Tibial artery (tissue), 4 donors: ENCODE measurements at regions not wholly inside any gene's neighbourhood (a gene's known extent, or its start where the extent isn't known, plus 50 kb on each side); places are given as distances from the start of the nearest gene placed in this dataset.

Experiments
- DNase-seq, 2 donors: peaks; one replicate each; pipeline ENCODE4 v3.0.0-alpha.2; 2019
- H3K27ac ChIP-seq, 2 donors: fragments of 200-600 bp; sonication (generic) in 1 of 2; 1 replicate in 1 of 2; 2 replicates in 1 of 2; pipeline ENCODE4 v1.5.1; 2018 to 2019; ENCODE audit warnings: mild to moderate bottlenecking in 1 of 2
- H3K27me3 ChIP-seq, 2 donors: fragments of 200-600 bp; sonication (generic) in 1 of 2; one replicate each; pipeline versions ENCODE4 v1.5.1 to v1.6.0; 2016 to 2019
- H3K36me3 ChIP-seq, 3 donors: fragments of 200-600 bp; sonication (generic) in 2 of 3; one replicate each; pipeline ENCODE4 v1.5.1; 2016 to 2019; ENCODE audit warnings: mild to moderate bottlenecking in 2 of 3
- H3K4me1 ChIP-seq, 4 donors: fragments of 200-600 bp; sonication (generic) in 2 of 4; 1 replicate in 3 of 4; 2 replicates in 1 of 4; pipeline ENCODE4 v1.5.1; 2016 to 2019
- H3K4me3 ChIP-seq, 2 donors: fragments of 200-600 bp; sonication (generic) in 1 of 2; 1 replicate in 1 of 2; 2 replicates in 1 of 2; pipeline ENCODE4 v1.5.1; 2018 to 2019; ENCODE audit warnings: mild to moderate bottlenecking in 2 of 2
- H3K9me3 ChIP-seq, 3 donors: fragments of 200-600 bp; sonication (generic) in 1 of 3; one replicate each; pipeline ENCODE4 v1.5.1; 2016 to 2019
- intact Hi-C: fragments of 100-400 bp; cut with DNase I; formaldehyde crosslinking; loops from one replicate; pipeline ENCODE4 v1.15.0; 2023; ENCODE audit warnings: low total_unique reads
- TF ChIP-seq, protein P1 (sequence below), 2 experiments: fragments of 200-600 bp in 1 of 2; fragments of 450-650 bp in 1 of 2; IDR thresholded peaks; one replicate each; pipeline ENCODE4 v1.5.1; 2017 to 2019; ENCODE audit warnings: antibody characterized with exemption in 2 of 2, mild to moderate bottlenecking in 1 of 2, moderate library complexity in 1 of 2

GRCh38 chr2:83696838-83697237 is 762.2 kb downstream of the SUCLG1 start:
- no peaks in the 10 kb centered on the region for H3K9me3 ChIP-seq
- H3K4me1 ChIP-seq, result no peaks in the 10 kb centered on the region
- no peaks in the 10 kb centered on the region for H3K27me3 ChIP-seq
- no peaks in the 10 kb centered on the region for H3K36me3 ChIP-seq
- intact Hi-C loops, result no loop called here
- DNase-seq, result no peak
- no peak overlapping the region for H3K27ac ChIP-seq
- TF ChIP-seq, protein P1, sequence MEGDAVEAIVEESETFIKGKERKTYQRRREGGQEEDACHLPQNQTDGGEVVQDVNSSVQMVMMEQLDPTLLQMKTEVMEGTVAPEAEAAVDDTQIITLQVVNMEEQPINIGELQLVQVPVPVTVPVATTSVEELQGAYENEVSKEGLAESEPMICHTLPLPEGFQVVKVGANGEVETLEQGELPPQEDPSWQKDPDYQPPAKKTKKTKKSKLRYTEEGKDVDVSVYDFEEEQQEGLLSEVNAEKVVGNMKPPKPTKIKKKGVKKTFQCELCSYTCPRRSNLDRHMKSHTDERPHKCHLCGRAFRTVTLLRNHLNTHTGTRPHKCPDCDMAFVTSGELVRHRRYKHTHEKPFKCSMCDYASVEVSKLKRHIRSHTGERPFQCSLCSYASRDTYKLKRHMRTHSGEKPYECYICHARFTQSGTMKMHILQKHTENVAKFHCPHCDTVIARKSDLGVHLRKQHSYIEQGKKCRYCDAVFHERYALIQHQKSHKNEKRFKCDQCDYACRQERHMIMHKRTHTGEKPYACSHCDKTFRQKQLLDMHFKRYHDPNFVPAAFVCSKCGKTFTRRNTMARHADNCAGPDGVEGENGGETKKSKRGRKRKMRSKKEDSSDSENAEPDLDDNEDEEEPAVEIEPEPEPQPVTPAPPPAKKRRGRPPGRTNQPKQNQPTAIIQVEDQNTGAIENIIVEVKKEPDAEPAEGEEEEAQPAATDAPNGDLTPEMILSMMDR (IDR thresholded peaks at IDR 0.05), result no peak
- H3K4me3 ChIP-seq, result no peak overlapping the region

GRCh38 chr2:83695530-83695929 is 763.5 kb downstream of the SUCLG1 start:
- Histone ChIP-seq H3K36me3 (no peaks in the 10 kb centered on the region), H3K27me3 (no peaks in the 10 kb centered on the region), H3K27ac (no peak overlapping the region), H3K9me3 (no peaks in the 10 kb centered on the region), H3K4me3 (no peak overlapping the region), H3K4me1 (no peaks in the 10 kb centered on the region)
- intact Hi-C loops, result no loop called here
- no peak for DNase-seq
- TF ChIP-seq, protein P1 (IDR thresholded peaks at IDR 0.05), result no peak

DNA sequence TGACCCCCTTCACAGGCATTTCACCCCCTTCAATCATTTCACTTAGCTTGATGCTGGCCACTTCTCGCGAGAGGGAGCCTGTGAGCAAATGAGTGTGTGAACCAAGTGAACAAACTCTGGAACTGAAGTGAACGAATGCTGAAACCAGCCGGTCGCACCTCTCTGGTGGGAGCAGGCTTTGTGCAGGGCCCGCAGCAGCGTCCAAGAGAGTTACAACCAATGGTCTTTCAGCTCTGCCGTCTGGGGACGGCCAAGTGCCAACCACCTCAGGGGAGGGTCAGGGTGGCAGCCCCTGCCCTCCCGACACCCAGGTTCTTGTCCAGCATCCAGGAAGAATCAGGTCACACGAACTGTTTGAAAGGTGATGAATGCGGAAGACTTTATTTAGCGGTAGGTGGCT is 764.0 kb downstream of the SUCLG1 start:
- intact Hi-C loops, result no loop called here
- H3K4me3 ChIP-seq, result no peak overlapping the region
- no peaks in the 10 kb centered on the region for H3K4me1 ChIP-seq
- TF ChIP-seq, protein P1 (IDR thresholded peaks at IDR 0.05), result no peak
- H3K36me3 ChIP-seq, result no peaks in the 10 kb centered on the region
- no peaks in the 10 kb centered on the region for H3K27me3 ChIP-seq
- H3K9me3 ChIP-seq, result no peaks in the 10 kb centered on the region
- no peak overlapping the region for H3K27ac ChIP-seq
- DNase-seq, result no peak

GRCh38 chr2:83689402-83689801 is 769.7 kb downstream of the SUCLG1 start:
- no peak for DNase-seq
- intact Hi-C loops, result no loop called here
- no peaks in the 10 kb centered on the region for H3K9me3 ChIP-seq
- no peaks in the 10 kb centered on the region for H3K27me3 ChIP-seq
- no peak overlapping the region for H3K27ac ChIP-seq
- TF ChIP-seq, protein P1 (IDR thresholded peaks at IDR 0.05), result no peak
- H3K4me3 ChIP-seq, result no peak overlapping the region
- H3K4me1 ChIP-seq, result no peaks in the 10 kb centered on the region
- H3K36me3 ChIP-seq, result no peaks in the 10 kb centered on the region

- intact Hi-C loops, result no loop called here
- DNase-seq, result no peak
- no peaks in the 10 kb centered on the region for H3K27me3 ChIP-seq
- no peak overlapping the region for H3K4me3 ChIP-seq
- no peak overlapping the region for H3K27ac ChIP-seq
- no peaks in the 10 kb centered on the region for H3K36me3 ChIP-seq
- H3K9me3 ChIP-seq, result no peaks in the 10 kb centered on the region
- no peaks in the 10 kb centered on the region for H3K4me1 ChIP-seq
- TF ChIP-seq, protein P1 (IDR thresholded peaks at IDR 0.05), result no peak
Measured at GRCh38 chr2:83686863-83687262, 772.2 kb downstream of the SUCLG1 start.

DNA sequence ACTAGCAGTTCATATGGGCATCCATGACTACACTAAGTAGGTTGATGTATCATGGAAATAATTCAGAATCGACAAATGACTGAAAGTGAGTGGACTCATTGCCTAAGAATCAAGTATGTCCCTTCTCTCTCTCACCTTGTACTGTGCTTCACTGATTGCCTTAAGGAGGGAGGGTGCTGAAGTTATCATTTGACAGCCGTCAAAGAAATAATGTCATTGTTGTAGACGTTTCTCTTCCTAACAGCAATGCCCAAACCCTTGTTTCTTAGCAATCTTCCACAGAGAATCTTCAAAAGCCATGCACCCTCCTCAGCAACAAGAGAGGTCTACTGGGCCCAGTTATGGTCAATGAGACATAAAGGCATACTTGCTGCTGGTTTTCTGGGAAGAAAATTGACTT is 785.0 kb downstream of the SUCLG1 start:
- Histone ChIP-seq H3K4me1 (no peaks in the 10 kb centered on the region), H3K36me3 (no peaks in the 10 kb centered on the region), H3K27me3 (no peaks in the 10 kb centered on the region), H3K4me3 (no peak overlapping the region), H3K9me3 (no peaks in the 10 kb centered on the region), H3K27ac (no peak overlapping the region)
- intact Hi-C loops, result no loop called here
- TF ChIP-seq, protein P1 (IDR thresholded peaks at IDR 0.05), result no peak
- DNase-seq, result no peak
